Fibroblast of skin of back (primary cell): ENCODE measurements at regions not wholly inside any gene's neighbourhood (a gene's known extent, or its start where the extent isn't known, plus 50 kb on each side); places are given as distances from the start of the nearest gene placed in this dataset.
A peak's percentile ranks its signal among the peaks of the same experiment; 100 is the strongest.

Source experiments
- DNase-seq: peaks from one replicate; pipeline ENCODE4 v3.0.0-alpha.2; 2013

DNA sequence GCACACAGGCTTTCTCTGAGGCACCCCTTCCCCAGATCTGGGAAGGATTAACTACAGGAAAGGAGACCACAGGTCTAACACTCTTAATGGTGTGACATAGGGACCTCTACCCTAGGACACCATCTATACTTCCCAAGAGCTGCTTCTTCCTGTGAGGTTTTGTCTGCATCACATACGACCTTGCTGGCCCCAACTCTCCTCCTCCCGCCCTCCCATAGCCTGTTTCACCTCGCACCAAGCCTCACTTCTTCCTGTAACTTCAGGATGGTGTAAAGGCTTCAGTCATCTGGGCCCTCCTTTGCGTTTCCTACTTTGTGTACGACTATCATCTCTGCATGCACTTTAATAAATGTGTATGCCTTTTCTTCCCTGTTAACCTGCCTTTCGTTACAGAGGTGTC, 274.3 kb downstream of the KLF6 start:
- no peak for DNase-seq

DNA sequence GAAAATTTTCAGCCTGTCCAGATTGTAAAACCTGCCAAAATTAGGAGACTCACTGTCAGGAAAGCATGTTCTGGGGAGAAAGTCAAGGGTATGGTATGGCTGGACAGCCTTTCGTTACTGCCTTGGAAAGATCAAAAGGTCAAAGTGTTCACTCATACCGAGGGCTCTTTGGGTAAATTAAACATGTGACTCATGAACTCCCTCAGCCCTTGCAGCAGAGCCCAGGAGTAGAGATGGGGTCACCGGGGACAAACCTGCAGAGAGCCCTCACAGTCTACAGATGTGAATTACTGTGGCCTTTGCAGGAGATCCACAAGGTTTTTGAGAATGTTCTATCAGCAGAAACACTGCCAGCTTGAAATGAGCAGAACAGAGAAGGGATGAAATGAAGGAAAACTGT, 275.7 kb downstream of the KLF6 start:
- DNase-seq: no peak

DNA sequence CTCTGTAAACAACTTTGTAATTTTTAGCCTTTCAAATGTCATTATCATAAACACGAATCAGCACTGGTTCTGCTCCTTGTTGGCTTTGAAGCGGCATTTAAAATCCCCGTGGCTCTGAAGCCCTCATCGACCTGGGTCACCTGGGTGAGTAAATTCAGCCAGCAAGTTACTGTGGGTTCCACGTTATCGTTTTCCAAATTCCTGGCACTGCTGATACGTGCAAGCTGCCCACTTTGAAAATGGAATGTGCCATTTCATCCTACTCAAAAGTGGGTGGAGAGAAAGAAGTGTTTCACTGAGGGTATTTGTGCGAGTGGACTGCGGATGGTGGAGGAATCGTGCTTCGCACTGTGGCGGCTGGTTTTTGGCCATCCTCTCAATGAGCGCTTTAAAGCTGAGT, 281.7 kb downstream of the KLF6 start:
- no peak for DNase-seq

DNA sequence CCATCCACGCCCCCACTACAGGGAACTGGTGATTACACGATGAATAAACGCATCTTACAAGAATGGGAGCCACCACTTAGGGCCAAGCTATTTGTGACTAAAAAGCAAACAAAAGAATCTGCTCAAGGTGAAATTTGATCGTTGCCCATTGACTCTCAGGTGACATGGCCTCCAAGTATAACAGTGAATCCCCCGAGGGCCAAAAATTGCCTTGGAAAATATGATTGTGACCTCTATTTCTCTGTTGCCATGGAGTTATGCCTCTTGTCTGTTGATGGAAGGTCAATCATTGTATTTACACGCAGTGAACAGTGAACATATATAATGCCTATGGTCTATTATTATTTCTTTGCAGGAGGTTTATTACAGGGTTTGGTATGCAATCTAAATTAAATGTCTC, 282.3 kb downstream of the KLF6 start:
- DNase-seq: no peak

DNA sequence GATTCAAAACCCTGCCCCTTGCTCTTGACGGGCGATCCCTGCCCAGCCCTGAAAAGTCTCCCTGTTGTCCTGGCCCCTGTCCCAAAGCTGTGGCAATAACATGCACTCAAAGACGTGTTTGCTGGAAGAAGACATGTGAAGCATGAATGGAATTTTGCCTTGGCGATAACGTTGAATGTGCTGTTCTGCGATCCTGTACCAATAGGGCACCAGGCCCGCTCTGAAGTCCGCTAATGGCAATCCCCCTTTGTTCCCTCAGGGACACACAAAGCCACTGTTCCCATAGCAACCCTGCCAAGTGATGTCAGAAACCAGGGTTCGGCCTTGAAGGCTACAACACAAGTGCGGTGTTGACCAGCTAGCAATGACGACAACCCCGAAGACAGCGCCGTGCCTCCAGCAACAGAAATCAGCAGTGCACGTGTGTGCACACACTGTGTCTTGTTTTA, 284.6 kb downstream of the KLF6 start:
- peak; percentile 88 for DNase-seq

DNA sequence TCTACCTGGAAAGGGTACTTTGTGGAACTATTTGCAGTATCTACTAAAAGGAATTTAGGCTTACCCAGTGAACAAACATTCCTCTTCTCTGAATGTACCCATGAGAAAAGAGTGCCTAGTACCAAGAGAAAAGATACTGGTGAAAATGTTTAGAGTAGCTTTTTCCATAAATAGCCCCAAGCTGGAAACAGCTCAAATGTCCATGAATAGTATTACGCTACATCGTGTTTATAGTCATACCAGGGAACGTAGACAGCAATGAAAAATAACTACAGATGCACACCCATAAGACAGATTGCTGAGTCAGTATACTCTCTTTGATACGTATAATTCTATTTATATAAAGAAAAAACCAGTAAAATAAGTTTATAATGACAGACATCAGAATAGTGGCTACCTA, 285.9 kb downstream of the KLF6 start:
- DNase-seq: peak; percentile 76

DNA sequence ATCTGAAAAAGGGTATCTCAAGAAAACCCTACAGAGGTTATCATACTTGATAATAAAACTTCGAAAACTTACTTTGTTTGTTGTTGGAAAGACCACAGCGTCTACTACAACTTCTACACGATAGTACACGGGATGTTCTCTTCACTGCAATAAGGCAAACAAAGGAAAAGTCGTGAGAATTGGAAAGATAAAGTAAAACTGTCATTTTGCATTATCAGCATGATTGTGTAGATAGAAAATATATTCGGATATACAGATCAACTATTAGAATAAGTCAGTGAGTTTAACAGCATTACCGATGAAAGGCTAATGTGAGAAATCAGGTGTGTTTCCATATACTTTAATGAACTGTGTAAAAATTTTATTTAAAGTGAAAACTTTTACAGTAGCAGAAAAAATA, 287.4 kb downstream of the KLF6 start:
- DNase-seq: no peak

DNA sequence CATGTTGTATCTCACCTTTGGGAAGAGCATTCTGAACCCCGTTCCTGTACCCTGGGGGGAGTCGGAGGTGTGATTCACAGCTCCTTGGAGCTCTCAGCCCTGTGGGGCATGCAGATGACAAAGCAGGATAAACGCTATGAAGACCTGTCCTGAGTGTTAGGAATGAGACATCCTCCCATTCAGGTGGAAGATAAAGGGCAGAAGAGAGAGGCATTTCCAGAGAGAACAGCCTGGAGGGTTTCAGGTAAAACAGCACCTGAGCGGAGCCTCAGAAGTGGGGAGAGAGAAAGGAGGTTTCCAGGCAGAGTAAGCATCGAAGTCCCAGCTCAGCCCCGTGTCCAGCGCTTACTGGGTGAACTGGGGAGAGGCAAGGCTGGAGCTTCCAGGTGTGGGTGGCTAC, 288.9 kb downstream of the KLF6 start:
- no peak for DNase-seq

DNA sequence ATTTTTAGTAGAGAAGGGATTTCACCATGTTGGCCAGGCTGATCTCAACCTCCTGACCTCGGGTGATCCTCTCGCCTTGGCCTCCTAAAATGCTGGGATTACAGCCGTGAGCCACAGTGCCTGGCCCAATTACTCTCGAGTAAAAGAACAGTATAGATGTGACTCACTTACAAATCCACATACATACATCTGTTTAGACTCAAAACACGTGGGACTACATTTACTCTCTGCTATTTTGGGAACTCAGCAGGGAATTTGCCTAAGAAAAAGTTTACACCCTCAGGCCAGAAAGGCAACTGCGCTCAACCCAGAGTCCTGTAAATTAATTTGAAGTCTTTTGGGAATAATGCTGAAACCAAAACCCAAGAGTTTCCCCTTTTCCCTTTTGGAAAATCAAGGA, 289.7 kb downstream of the KLF6 start:
- peak; percentile 74 for DNase-seq

DNA sequence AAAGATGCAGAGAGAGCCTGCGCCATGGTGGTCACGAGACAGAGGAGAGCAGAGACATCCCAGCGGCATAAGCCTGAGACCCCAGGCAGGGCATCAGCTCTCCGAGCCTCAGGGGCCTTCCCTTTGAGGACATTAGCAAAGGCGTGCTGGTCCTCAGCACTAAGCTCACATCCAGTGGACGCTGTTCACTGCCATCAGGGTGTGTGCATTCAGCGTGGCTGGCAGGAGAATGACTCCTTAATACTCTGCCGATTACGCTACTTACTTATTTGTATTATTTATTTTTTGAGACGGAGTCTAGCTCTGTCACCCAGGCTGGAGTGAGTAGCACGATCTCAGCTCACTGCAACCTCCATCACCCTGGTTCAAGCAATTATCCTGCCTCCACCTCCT, 290.2 kb downstream of the KLF6 start:
- DNase-seq: no peak

DNA sequence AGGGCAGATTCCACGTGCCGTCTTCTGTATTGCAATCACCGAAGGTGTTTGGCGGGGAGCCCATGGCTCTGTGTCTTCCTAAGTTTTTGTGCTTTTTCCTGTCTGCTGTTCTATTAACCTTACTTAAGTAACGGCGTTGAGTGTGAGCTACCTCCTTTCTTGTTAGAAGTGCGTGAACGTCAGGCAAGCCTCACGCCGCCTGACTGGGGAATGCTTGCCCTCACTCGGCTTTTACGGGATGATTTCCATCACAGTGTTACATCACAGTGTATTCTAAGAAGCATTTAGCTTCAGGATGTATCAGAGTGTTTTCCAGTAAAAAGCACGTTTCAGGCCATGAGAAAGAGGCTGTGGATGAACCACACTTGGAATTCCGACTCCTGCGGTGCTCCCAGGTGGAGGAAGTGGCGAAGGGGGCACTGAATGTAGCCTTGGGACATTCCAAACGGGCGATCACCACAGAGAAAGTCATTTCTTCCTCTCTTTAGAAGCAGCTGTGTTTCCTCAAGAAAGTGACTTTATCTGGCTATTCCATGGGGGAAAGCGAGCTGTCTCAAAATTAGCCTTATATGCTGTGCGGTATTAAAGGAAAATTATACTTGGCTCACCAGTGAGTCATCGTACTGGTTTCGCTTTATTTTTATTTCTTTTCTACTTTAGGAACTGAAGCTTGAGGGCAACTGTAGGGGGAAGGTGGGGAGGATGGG, 290.7 kb downstream of the KLF6 start:
- peak; percentile 64 for DNase-seq

DNA sequence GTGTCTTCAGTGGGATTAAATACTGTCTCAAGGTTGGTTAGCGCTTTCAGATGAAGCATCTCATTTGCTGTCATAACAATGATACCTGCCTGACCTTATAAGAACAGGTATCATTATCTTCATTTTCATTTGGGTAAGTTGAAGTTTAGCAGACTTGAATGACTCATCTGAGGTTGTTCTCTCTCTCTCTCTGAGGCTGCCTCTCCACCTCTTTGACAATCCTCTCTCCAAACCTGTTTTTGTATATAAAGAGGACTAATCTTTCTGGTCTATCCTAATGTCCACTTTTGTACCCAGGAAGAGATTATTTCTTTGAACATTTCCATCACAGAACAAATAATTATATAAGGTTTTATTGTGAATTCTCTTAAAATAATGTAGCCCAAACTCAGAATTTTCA, 291.4 kb downstream of the KLF6 start:
- DNase-seq: no peak

DNA sequence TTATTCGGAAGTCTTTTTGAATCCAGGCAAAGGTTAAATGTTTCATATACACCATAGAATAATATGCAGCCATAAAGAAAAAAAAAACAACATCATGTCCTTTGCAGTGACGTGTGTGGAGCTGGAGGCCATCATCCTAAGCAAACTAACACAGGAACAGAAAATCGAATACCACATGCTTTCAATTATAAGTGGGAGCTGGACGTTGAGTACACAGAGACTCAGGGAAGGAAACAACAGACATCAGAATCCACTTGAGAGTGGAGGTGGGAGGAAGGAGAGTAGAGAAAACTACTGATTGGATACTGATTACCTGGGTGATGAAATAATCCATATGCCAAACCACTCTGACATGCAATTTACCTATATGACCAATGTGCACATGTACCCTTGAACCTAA, 293.4 kb downstream of the KLF6 start:
- no peak for DNase-seq

DNA sequence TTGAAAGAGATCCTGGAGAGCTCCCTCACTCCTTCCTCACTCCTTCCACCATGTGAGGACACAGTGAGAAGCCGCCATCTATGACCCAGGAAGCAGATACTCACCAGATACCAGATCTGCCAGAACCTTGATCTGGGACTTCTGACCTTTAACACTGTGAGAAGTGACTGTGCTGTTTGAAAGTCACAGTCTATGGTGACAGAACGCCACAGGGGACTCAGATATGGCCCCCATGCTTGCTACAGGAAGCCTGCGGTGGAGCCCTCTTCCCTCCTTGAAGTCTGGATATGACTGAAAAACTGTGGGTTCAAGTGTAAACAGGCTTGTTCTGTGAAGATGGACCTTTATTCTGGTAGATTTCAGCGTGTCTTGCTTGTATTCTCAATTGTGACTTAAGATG, 297.8 kb downstream of the KLF6 start:
- no peak for DNase-seq

DNA sequence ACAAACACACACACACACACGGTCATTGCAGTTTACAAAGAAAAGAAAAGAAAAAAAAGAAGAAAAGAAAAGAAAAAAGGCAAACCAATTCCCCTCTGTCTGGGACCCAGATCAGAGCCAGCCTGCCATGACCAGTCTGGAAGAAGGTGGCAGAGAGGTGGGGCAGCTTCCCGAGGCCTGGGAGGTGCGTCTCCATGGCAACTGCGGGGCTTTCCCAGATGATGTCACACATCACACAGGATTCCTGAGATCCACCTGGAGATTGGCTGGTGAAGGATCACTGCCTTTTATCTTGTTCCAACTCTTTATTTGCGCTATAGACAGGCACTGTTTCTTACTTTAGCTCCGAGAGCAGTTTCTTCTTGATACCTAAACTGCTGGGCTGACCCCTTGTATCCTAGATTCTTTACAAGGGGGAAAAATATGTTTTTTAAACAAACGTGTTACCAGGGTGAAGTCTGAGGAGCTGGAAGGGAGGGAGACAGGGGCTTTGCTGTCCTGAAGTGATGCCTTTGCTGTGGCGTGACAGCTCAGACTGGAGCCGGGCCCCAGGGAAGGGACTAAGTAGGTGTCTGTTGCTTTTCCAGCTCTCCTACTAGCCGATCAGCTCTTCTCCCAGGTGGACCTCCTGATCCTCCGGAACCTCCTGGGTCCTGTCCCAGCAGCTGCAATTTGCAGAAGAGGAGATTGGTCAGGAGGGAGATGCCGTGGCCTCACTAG, 298.5 kb downstream of the KLF6 start:
- DNase-seq: no peak

DNA sequence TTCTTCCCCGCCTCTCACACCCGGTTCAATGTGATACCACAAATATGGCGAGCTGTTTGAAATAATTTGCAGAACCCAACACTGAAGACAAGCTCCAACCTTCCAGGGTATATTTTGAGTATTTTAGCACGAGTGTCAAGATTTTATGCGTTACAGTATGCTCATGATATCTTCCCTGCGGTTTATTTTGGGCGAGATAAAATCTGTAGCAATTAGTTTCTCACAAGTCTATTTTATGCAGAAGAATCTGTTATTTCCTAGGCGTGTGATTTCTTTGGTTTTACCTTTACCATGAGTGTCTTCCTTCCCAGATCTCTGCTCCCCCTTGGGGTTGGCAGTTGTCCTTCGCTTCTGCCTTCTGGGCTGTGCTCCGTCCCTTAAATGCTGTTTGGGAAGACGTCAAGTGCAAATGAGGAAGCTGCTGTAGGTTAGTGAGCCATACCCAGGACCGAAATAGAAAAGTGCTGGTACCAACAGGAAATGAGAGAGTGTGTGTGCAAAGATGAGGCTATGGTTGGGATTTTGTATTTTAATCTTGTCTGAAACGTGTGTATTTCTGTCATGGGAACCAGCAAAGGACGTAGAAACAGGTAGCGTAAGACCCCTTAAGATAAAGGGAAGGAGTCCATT, 299.8 kb downstream of the KLF6 start:
- DNase-seq: no peak

DNA sequence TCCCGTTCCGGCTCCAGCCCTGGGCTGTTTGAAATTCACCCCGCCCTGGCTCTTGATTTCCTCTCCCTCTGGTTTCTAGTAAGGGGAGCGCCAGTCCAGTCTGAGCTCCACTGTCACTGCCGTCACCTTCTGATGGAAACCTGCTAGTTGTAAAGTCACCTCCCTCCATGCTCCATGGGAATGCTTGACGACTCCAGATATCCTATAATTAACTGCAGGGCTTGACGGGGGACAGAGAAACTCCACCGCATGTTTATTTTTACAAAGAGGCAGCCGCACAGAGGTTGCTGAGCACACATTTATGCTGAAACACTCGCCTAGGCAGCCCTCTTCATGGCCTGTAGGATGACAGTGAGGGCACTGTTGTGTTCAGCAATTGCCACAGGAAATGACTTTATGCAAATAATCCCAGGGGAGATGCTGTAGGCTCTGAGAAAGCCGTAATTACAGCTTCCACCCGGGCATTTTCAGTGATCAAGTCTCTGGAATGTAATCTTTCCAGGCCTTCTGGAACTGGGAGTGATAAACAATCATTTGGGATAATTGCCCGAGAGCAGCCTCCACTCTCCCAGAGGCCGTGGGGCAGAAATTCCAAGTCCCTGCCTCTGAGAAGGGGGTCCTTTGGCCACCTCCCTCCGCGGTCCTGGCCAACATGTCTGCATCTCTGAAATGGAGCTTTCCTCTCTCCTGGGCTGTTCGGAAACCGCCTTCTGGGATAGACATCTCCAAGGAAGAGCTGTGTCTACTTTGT, 300.5 kb downstream of the KLF6 start:
- peak; percentile 84 for DNase-seq

DNA sequence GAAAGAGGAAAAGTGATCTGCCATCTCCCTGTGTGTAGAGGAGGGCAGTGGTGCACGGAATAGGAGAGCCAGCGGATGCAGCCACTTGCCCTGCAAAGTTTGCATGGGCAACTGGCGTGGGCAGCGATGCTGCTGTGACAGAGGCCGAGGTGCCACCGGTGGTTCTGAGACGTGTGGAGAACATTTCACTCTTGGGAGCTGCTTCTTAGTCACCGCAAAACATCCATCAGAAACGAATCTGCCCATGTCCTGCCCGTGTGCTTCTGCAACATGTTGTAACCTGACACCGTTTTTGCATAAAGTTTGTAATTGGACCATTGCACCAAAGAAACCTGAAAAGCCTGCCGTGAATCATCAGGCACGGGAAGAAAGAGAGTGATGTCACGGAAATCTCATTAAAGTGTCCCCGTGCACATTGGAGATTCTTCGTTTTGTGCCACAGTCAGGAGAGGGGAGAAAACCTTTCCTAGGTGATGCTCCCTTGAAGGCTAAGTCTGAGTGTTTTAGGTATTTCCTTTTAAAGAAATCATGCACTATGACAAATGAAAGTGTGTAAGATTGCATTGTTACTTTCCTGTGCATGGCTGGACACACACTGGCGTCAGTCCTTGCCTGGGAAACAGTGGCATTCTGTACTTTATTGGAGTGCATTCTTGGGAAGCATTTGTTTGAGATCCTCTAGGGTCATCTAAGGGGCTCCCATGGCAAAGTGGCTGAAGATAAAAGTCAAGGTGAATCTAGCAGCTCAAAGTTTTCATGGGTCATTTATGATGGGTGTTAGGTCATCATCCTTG, 302.6 kb downstream of the KLF6 start:
- peak; percentile 93 for DNase-seq

DNA sequence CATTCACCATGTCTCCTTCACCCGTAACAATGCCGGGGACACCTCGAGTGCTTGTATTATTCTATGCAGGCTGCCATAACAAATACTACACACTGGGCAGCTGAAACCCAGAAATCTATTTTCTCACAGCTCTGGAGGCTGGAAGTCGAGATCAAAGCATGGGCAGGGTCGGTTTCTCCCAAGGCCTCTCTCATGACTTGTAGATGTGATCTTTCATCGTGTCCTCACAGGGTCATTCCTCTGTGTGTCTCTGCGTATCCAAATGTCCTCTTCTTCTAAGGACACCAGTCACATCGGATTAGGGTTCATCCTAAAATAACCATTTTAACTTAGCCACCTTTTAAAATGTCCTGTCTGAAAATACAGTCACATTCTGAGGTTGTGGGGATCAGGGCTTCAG, 303.5 kb downstream of the KLF6 start:
- DNase-seq: no peak

DNA sequence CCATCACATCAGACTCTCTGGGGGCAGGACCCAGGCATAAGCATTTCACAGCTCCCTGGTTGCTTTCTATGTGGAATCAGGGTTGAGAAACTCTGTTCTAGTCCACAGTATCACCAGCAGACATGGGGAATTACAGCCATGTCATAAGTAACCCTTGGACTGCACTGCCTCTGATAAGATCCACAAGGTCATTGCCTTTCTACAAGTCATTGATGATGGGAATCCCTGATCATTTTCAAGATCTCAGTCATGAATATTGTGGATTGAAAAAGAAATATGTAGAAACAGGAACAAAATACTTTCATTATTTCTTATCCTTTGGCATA, 304.1 kb downstream of the KLF6 start:
- DNase-seq: no peak

DNA sequence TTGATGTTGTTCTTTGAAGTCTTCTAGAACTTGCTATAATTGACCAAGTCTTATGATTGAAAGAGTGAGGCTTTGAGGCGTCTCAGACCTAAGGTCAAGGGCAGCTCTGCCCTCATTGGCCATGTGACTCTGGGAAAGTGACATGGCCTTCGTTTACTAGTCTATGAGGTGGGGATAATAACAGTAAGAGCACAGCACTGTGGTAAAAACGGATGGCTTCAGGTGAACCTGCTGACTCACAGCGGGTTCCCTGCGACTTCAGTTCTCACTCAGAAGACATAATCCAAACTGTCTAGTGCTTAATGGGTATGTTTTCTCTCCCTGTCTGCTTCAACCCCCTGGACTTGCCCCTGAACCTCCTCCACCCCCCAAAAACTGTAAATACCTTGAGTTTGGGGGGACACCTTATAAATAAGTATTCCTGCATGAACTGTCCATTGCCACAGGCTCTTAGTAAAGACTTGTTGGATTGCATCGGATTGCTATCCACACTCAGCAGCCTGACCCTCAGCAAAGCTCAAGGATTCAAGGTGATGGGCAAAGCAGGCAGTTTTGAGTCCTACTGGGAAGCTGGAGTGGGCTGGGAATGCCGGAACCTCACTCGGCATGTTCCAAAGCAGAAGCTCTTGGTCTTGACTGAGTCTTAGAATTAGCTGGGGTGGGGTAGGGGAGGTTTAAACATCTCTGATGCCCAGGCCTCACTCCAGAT, 304.6 kb downstream of the KLF6 start:
- DNase-seq: no peak
